Stomach (tissue), 8 donors: ENCODE measurements at regions not wholly inside any gene's neighbourhood (a gene's known extent, or its start where the extent isn't known, plus 50 kb on each side); places are given as distances from the start of the nearest gene placed in this dataset.

Source experiments
- DNase-seq, 2 donors: peaks; one replicate each; pipeline versions ENCODE4 v3.0.0 to v3.0.0-alpha.2; 2013 to 2019
- H3K27ac ChIP-seq, 5 donors: fragments of 200-600 bp in 4 of 5; sonication (generic) in 4 of 5; one replicate each; pipeline ENCODE4 v1.5.1; 2013 to 2019; ENCODE audit warnings: mild to moderate bottlenecking in 1 of 5, moderate library complexity in 1 of 5
- H3K27me3 ChIP-seq, 3 donors: fragments of 200-600 bp; sonication (generic); one replicate each; pipeline ENCODE4 v1.5.1; 2017 to 2019; ENCODE audit warnings: mixed run types in 1 of 3
- H3K36me3 ChIP-seq, 4 donors: fragments of 200-600 bp; sonication (generic); 1 replicate in 3 of 4; 2 replicates in 1 of 4; pipeline ENCODE4 v1.5.1; 2016 to 2019
- H3K4me1 ChIP-seq, 4 donors: fragments of 200-600 bp; sonication (generic); one replicate each; pipeline ENCODE4 v1.5.1; 2016 to 2019
- H3K4me3 ChIP-seq, 4 donors: fragments of 200-600 bp; sonication (generic) in 3 of 4; one replicate each; pipeline ENCODE4 v1.5.1; 2016 to 2019; ENCODE audit warnings: mild to moderate bottlenecking in 1 of 4
- H3K9me3 ChIP-seq, 4 donors: fragments of 200-600 bp; sonication (generic); one replicate each; pipeline ENCODE4 v1.5.1; 2016 to 2019
- EP300 ChIP-seq: sonication (generic); formaldehyde crosslinking; IDR thresholded peaks from one replicate; pipeline ENCODE4 v1.6.1; 2017; ENCODE audit warnings: antibody characterized with exemption
- POLR2A ChIP-seq, 4 donors: fragments of 450-650 bp; IDR thresholded peaks; one replicate each; pipeline ENCODE4 v1.6.1; 2016; ENCODE audit warnings: antibody characterized with exemption in 4 of 4, control low read depth in 2 of 4, mild to moderate bottlenecking in 1 of 4, moderate library complexity in 1 of 4
- POLR2AphosphoS5 ChIP-seq, 3 donors: sonication (generic); formaldehyde crosslinking; IDR thresholded peaks; one replicate each; pipeline ENCODE4 v1.6.1; 2016; ENCODE audit warnings: antibody characterized with exemption in 3 of 3
- WGBS, 5 donors: extraction: QIAGEN DNeasy Blood & Tissue Kit in 3 of 5; methylation state at CpG; one replicate each; pipeline versions ENCODE4 v1.1.5 to v1.1.7; 2013 to 2018; 5-methylcytosine and 5-hydroxymethylcytosine counted together
- intact Hi-C: fragments of 100-400 bp; cut with DNase I; formaldehyde crosslinking; loops from one replicate; pipeline ENCODE4 v1.15.1; 2023; ENCODE audit warnings: low total_unique reads
- TF ChIP-seq, protein P1 (sequence below), 7 experiments: fragments of 450-650 bp in 4 of 7; fragments of 200-600 bp in 3 of 7; sonication (generic) in 3 of 7; IDR thresholded peaks; one replicate each; pipeline ENCODE4 v1.5.1; 2016 to 2019; ENCODE audit warnings: antibody characterized with exemption in 7 of 7, control low read depth in 2 of 7, mild to moderate bottlenecking in 1 of 7
- donor health status: healthy with polysubstance abuse.
- donor health status: Bipolar disorder and iron deficiency.
- donor health status: healthy.

DNA sequence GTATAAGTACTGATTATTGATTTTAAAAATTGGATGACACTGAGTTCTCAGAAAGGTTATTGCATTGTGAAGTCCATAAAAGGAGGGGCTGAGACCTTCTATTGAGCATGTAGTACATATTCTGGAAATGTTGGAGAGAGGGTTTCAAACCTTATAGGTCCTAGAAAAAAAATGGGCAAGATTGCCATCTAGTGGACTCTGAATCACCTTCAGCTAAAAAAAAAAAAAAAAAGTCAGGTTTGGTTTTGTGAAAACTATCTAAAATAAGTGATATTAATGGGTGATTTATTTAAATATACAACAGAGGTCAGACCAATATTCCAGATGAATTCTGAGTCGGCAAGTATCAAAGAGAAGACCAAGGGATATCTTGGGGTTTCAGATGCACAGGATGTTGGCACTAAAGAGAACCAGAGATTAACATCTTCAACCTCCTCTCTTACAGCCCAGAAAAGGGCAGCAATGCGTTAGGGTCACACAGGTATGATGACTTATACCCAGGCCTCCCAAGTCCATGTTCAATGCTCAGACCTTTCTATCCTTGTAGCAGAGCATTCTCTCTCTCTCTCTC is 109.8 kb upstream of the NMUR2 start:
- intact Hi-C loops: no loop called here
- 16 to 36% (median 24%) methylated on average over 2 of the region's 2 CpGs for WGBS, 5 donors
- peak in 1 of 2 donors; percentile 64 for DNase-seq
- no peak overlapping the region for H3K27ac ChIP-seq
- no peak overlapping the region for H3K4me3 ChIP-seq
- TF ChIP-seq POLR2A (IDR thresholded peaks at IDR 0.05): no peak
- TF ChIP-seq, protein P1, sequence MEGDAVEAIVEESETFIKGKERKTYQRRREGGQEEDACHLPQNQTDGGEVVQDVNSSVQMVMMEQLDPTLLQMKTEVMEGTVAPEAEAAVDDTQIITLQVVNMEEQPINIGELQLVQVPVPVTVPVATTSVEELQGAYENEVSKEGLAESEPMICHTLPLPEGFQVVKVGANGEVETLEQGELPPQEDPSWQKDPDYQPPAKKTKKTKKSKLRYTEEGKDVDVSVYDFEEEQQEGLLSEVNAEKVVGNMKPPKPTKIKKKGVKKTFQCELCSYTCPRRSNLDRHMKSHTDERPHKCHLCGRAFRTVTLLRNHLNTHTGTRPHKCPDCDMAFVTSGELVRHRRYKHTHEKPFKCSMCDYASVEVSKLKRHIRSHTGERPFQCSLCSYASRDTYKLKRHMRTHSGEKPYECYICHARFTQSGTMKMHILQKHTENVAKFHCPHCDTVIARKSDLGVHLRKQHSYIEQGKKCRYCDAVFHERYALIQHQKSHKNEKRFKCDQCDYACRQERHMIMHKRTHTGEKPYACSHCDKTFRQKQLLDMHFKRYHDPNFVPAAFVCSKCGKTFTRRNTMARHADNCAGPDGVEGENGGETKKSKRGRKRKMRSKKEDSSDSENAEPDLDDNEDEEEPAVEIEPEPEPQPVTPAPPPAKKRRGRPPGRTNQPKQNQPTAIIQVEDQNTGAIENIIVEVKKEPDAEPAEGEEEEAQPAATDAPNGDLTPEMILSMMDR (IDR thresholded peaks at IDR 0.05): peak in 2 of 7 experiments; percentile 20 to 34
- H3K27me3 ChIP-seq: no peaks in the 10 kb centered on the region
- no peaks in the 10 kb centered on the region for H3K36me3 ChIP-seq
- no peaks in the 10 kb centered on the region for H3K9me3 ChIP-seq
- no peaks in the 10 kb centered on the region for H3K4me1 ChIP-seq

DNA sequence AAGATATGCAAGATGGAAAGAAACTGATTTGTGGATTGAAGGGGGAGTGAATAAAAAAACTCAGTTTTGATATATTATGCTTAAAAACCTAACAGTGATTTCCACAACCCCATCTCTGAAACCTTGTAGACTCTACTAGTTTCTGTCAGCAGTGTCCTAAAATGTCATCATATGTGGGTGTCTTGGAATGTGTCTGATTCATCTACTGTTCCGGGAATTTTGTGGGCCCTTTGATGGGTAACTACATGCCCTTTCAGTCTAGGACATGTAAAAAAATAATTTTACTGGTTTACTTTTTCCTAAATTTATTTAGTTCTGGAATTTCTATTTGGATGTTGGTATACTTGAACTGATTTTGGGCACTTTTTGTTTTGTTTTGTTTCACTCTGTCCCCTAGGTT is 118.9 kb upstream of the NMUR2 start:
- Histone ChIP-seq H3K36me3 (no peaks in the 10 kb centered on the region), H3K4me1 (peaks cover 0 to 6% (median 2%) of the 10 kb centered on the region in 4 donors), H3K27ac (no peak overlapping the region), H3K9me3 (no peaks in the 10 kb centered on the region), H3K4me3 (no peak overlapping the region), H3K27me3 (no peaks in the 10 kb centered on the region)
- WGBS, 5 donors: 79 to 91% (median 86%) methylated on average over 1 of the region's 1 CpG
- no peak for DNase-seq
- no peak for TF ChIP-seq EP300
- no peak for TF ChIP-seq POLR2A (IDR thresholded peaks at IDR 0.05)
- TF ChIP-seq, protein P1 (IDR thresholded peaks at IDR 0.05): no peak
- TF ChIP-seq POLR2AphosphoS5 (IDR thresholded peaks at IDR 0.05): no peak
- intact Hi-C loops: no loop called here

DNA sequence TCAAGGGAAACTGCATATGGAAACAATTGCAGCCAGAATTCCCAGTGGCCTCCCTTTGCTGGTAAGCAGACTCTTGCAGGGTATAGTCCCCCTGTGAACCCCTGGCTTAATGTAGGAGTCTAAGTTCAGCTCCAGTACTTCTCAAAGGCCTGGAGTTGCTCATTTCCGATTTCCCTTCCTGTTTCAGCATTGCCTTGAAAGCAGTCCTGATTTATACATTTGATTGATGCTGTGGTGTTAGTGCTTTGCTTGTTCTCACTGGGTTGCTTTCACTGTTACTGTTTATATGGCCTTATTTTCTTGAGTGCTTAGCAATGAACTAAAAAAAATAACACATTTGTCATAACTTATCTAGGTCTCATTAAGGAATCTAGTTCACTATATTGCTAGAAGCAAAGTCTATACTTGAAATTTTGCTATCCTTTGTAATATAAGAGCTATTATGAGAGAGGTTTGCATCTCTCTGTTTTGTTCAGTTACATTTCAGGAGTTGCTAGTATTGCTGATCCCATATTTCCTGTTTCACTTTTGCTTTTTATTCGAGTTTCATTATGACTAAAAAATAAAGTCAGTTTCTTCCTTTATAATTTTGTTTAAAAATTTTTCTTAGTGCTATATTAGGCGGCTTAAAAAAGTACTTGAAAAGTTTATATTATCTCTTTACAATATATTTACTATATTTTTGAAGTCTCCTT is 122.4 kb upstream of the NMUR2 start:
- intact Hi-C loops: no loop called here
- Histone ChIP-seq H3K4me3 (no peak overlapping the region), H3K36me3 (no peaks in the 10 kb centered on the region), H3K27me3 (no peaks in the 10 kb centered on the region), H3K27ac (peak overlapping the region in 1 of 5 donors; percentile 39), H3K9me3 (no peaks in the 10 kb centered on the region), H3K4me1 (peaks cover 0 to 6% (median 2%) of the 10 kb centered on the region in 4 donors)
- TF ChIP-seq, protein P1 (IDR thresholded peaks at IDR 0.05): no peak
- TF ChIP-seq POLR2AphosphoS5 (IDR thresholded peaks at IDR 0.05) (no peak), EP300 (no peak), POLR2A (IDR thresholded peaks at IDR 0.05) (no peak)
- 36 to 47% (median 44%) methylated on average over 3 of the region's 3 CpGs for WGBS, 5 donors
- DNase-seq: peak in 1 of 2 donors; percentile 13

DNA sequence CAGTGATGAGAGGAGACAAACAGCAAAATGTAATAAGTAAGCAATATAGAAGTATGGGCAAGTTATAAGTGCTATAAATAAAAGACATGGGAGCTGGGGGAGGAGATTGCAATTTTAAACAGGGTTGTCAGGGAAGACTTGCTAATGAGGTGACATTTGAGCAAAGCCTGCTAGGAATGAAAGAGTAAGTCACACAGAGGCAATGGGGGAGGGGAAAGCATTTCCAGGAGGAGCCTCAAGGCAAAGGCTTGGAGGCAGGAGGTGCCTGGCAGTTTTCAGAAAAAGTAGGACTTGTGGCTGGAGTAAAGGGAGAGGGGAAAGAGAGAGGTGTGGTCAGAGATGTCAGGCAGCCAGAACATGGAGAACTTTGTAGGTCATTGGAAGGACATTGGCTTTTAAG is 124.4 kb upstream of the NMUR2 start:
- intact Hi-C loops: no loop called here
- TF ChIP-seq EP300: no peak
- TF ChIP-seq, protein P1 (IDR thresholded peaks at IDR 0.05): no peak
- no peak for TF ChIP-seq POLR2A (IDR thresholded peaks at IDR 0.05)
- no peak for TF ChIP-seq POLR2AphosphoS5 (IDR thresholded peaks at IDR 0.05)
- H3K4me3 ChIP-seq: no peak overlapping the region
- no peaks in the 10 kb centered on the region for H3K36me3 ChIP-seq
- H3K4me1 ChIP-seq: peaks cover 0 to 6% (median 2%) of the 10 kb centered on the region in 4 donors
- H3K27me3 ChIP-seq: no peaks in the 10 kb centered on the region
- H3K27ac ChIP-seq: no peak overlapping the region
- no peak for DNase-seq
- H3K9me3 ChIP-seq: no peaks in the 10 kb centered on the region
